GM19193 (cell line): ENCODE measurements at regions not wholly inside any gene's neighbourhood (a gene's known extent, or its start where the extent isn't known, plus 50 kb on each side); places are given as distances from the start of the nearest gene placed in this dataset.

ENCODE experiments used
- POLR2A ChIP-seq: IDR thresholded peaks from 4 replicates; pipeline ENCODE4 v1.6.1; 2011; ENCODE audit not compliant: insufficient read depth, insufficient read length; ENCODE audit errors: extremely low read depth

DNA sequence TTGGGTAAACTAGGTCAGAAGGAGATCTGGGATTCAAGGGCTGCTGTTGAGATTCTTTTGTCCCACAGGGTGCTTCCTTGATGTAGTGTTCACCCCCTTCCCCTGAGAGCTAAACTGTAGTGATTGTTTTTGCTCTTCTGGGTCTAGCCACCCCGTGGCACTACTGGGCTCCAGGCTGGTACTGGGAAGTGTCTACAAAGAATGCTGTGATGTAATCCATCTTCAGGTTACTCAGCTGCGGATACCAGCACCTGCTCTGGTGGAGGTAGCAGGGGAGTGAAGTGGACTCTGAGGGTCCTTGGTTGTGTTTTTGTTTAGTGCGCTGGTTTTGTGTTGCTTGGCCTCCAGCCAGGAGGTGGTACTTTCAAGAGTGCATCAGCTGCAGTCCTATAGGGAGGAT, 365.5 kb downstream of the ZNF674 start:
- no peak for TF ChIP-seq POLR2A

DNA sequence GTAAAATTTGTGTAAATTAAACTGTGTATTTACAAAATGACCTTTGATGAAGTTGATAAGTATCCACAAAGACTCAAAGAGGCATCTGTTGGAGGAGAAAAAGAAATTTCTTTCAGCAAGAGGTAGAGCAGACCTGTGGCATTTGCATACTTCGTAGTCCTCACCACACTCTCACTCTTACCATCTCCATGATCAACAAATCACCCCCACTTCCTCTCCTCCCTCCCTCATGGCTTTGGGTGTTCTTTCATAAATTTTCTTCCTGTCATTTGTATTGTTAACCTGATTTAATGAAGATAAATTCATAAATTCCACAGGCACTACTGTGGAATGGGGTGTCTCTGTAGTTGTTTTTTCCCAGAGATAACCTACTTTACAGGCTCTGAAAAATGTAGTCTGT, 366.5 kb downstream of the ZNF674 start:
- TF ChIP-seq POLR2A: no peak

DNA sequence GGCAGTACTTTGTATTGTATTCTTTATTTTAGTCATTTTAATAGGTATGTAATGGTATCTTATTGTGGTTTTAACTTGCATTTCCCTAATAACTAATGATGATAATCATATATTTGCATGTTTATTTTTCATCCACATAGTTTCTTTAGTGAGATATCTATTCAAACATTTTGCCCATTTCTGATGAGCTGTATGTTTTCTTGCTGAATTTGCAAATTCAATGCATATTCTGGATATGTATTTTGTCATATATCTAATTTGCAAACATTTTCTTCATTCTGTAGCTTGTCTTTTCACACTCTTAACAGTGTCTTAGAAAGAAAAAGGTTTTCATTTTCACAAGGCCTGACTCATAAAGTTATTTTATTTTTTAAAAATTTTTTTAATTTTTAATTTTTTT, 372.1 kb downstream of the ZNF674 start:
- no peak for TF ChIP-seq POLR2A

DNA sequence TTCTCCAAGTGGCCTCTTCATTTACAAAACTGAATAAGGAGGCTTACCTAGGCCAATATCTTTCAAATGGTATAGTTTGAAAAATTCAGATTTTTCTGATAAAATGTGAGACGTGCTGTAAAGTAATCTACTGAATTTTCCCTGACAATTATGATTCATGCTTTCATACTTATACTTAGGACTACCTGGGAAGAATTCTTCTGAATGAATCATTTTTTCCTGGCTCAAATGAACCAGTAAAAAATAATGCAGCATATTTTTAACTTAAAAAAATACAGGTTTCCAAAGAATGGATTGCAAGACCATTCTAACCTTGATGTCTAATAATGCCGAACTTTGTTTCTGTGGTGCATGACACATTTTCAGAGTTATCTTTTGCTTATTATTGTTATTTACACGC, 375.4 kb downstream of the ZNF674 start:
- TF ChIP-seq POLR2A: no peak

DNA sequence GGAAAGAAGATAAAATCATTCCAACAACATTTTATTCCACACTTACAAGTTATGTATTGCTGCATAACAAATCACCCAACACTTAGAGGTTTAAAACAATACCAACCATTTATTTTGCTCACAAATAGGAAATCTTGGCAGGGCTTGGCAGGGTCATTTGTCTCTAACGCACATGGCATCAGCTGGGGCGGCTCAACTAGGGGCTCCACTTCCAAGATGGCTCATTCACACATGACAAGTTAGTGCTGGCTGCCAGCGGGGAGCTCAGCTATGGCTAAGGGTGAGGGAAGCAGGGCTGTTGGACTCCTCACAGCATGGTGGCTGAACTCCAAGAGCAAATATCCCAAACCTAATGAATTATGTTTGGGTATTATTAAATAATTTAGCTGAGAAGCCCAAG, 377.0 kb downstream of the ZNF674 start:
- no peak for TF ChIP-seq POLR2A

DNA sequence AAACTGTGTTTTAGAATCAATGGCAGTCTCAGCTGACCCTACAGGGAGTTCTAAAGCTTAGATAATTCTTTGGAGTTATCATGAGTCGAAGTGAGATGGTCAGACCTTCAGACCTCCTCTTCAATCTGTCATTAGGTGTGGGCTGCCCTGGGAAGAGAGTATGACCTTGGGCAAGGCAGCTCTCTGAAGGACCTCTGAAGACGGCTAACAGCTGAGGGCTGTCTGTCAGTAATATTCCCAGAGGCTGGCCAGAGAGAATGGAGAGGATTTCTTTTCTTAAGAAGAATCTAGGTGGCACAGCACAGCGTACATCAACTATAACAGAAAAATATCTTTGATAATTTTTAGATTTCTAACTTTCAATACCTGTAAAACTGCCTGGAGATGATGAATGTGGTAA, 379.4 kb downstream of the ZNF674 start:
- TF ChIP-seq POLR2A: no peak

DNA sequence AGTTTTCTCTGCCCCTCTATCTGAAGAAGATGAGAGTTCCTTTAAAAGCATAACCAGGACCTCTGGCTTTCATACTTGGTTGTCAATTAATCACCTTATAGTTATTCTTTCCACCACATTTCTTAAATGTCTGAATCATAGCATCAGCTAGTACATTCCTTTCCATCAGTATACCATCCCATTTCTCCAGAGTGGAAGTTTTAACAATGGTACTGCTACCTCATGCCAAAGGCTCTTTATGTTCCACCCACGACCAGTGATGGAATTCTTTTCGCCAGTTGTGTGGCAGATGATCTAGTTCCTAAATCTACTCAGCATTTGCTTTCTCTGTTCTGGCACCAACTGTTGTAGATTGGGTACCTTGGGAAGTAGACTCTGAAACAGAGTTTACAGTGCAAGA, 379.8 kb downstream of the ZNF674 start:
- no peak for TF ChIP-seq POLR2A

DNA sequence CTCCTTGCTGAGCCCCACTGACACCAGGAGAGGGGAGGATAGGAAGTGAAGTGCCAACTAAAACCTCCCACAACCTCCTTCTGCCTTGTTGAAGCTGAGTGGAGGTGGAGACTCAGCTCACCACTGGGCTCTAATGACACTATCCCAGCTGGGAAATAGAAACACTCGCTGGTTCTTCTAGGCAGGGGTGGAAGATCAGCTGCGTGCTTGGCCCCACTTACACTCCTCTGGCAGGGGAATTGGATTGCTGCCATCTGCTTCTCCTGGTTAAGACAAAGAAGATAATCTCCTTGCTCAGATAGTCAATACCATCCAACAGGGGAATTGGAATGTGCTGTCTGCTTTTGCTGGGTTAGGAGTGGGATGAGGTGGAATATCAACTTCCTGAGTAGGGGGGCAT, 392.5 kb downstream of the ZNF674 start:
- TF ChIP-seq POLR2A: no peak

DNA sequence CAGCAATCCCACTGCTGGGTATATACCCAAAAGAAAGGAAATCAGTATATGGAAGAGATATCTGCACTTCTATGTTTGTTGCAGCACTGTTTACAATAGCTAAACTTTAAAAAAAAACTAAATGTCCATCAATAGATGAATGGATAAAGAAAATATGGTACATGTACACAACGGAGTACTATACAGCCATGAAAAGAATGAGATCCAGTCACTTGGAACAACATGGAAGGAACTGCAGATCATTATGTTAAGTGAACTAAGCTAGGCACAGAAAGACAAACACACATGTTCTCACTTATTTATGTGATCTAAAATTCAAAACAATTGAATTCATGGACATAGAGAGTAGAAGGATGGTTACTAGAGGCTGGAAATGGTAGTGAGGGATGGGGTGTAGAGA, 400.7 kb downstream of the ZNF674 start:
- no peak for TF ChIP-seq POLR2A

DNA sequence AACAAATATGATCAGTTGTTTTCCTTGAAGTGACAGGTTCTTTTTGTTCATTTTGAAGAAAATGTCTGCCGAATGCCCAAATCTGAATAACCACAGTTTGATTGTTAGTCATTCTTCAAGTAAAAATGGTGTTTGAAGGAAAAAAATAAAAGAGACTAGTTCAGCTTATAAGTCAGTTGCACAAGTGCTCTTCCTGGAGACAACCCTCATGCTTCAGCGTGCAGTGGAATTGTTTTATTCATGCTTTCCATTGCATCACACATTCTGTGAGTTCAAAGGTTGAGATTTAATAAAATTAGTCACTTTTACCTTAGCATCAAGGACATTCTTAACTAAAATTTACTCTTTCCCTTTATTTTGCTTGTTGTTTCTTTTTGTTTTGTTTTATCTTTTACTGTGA, 404.9 kb downstream of the ZNF674 start:
- no peak for TF ChIP-seq POLR2A

DNA sequence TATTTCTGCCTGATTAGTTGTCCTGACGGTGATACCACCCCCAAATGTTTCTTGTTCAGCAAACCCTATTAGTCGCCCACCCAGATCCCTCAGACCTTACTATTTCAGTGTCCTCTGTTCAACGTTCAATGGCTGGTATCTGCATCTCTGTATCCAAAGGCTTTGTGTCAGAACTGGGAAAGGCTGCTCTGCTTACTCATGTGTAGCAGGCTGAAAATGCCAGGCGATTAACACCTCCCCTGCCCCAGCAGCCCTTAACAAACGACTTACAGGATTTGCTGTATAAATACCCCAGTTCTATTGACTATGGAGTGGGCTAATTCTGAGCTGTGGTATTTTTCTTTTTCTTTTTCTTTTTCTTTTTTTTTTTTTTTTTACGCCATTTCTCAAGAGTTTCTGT, 415.0 kb downstream of the ZNF674 start:
- no peak for TF ChIP-seq POLR2A

DNA sequence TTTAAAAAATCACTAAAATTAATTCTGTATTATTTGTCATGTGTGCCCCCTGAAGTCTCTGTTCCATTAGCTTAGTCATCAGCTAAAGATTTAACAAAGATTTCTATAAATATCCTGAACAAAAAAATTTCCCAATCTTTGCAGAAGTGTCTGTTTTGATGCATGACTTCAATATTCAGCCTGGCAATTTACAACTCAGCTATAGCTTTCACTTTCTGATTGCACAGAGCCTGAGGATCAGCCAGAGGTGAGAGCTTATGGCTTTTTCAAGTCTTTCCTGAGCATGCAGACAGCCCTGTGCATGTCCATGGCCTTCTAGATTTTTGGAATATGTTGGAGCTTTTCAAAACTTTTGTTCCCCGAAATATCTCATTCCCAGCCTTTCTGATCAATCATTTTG, 420.1 kb downstream of the ZNF674 start:
- TF ChIP-seq POLR2A: no peak

DNA sequence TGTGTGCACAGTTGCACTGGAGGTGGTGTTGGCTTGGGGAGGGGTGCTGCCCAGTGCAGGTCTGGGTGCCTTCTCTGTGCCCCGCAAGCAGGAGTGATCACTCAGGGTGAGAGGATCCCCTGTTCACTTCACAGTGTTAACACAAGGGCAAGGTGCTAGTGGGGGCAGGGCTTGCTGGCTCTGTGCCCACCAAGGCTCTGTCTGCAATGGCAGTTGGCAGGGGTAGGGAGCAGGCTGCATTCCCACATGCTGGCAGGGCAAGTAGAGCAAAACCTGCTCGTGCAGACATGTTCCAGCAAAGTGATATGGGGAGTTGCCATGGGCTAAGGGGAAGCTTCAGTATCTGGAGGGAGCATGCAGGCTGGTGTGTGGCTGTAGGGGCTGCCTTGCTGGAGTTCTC, 428.0 kb downstream of the ZNF674 start:
- no peak for TF ChIP-seq POLR2A

DNA sequence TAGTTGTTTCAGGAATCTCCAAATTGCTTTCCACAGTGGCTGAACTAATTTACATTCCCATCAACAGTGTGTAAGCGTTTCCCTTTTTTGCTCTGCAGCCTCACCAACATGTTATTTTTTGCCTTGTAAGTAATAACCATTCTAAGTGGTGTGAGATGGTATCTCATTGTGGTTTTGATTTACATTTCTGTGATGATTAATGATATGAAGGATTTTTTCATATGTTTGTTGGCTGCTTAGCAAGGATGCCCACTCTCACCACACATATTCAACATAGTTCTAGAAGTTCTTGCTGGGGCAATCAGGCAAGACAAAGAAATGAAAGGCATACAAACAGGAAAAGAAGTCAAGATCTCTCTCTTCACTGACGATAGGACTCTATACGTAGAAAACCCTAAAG, 472.4 kb downstream of the ZNF674 start:
- no peak for TF ChIP-seq POLR2A

DNA sequence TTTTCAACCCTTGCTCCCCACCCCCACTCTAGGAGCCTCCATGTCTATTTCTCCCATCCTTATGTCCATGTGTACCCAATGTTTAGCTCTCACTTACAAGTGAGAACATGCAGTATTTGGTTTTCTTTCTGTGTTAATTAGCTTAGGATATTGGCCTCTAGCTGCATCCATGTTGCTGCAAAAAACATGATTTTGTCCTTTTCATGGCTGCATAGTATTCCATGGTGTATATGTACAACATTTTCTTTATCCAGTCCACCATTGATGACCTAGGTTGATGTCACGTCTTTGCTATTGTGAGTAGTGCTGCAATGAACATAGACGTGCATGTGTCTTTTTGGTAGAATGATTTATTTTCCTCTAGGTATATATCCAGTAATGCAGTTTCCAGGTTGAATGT, 472.8 kb downstream of the ZNF674 start:
- TF ChIP-seq POLR2A: no peak

DNA sequence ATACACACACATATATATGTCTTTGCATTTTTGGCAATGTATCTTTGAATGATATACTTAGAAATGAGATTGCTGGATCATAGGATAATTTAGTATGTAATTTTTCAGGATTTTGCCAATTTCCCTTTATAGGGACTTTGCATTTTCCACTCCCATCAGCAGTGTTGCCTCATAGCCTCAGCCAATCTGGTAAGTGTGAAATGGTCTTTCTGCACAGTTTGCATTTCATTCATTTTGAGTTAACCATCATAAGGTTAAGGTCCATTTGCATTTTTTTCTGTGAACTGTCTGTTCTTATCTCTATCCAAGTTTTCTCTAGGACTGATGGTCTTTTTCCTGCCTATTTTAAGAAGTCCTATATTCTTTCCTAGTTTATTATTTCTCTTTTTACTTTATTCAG, 474.8 kb downstream of the ZNF674 start:
- no peak for TF ChIP-seq POLR2A

DNA sequence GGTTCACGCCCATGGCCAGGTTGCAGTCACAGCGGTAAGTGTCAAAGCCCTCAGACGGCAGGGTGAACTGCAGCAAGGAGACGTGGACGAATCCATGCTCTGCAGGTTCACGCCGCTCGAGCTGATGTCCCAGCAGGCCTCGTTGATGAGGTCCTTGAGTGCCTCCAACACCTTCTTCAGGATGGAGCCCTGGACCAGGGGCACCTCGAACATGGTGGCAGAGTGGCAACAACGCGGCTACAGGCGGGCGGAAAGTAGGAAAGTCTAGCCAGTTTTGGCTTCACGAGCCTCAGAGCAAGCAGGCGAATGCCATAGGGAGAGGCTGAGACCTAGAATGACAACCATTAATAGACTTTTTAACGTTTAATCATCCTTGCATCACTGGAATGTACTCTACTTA, 485.9 kb downstream of the ZNF674 start:
- TF ChIP-seq POLR2A: no peak

DNA sequence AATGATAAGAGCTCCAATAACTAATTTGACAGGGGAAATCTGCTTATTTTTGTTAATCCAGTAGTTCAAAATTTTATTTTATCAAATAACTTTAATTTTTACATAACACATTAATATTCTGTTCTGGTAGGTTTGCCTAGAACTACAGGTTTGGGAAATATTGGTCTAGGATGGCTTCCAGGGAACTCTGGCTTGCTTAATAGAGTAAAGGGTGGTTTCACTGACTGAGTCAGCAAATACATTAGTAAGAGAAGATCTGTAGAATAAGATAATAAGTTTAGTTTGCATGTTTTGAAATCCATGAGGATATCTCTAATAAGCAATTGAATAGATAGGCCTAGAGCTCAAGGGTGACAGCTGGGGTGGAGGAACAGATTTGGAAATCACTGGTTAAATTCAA, 500.7 kb downstream of the ZNF674 start:
- no peak for TF ChIP-seq POLR2A

DNA sequence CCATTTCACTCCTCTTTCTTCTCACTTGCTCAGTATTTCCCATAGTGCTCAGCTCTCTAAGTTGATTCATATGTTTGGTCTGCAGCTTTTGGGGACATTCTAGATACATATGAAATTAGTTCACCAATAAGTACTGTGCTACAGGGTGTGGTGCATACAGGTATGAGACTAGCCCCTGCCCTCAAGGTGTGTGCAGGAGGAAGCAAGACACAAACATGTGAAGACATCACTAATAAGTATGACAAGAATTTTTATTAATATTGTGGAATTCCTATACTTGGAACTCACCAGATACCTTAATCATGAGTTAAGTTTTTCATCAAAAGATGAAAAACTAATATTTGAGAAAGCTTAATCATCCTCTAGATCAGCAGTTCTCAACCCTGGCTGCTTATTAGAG, 505.2 kb downstream of the ZNF674 start:
- TF ChIP-seq POLR2A: no peak

DNA sequence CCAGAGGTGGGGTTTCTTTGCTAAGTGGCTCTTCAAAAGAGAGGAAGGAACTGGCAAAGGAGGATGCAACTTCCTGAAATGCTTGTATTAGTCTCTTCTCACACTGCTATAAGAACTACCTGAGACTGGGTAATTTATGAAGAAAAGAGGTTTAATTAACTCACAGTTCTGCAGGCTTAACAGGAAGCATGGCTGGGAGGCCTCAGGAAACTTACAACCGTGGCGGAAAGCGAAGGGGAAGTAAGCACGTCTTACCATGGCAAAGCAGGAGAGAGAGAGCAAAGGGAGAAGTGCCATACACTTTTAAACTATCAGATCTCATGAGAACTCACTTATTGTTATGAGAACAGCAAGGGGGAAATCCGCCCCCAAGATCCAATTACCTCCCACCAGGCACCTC, 505.7 kb downstream of the ZNF674 start:
- no peak for TF ChIP-seq POLR2A
